AG09319 (cell line): ENCODE measurements at regions not wholly inside any gene's neighbourhood (a gene's known extent, or its start where the extent isn't known, plus 50 kb on each side); places are given as distances from the start of the nearest gene placed in this dataset.

ENCODE experiments used
- DNase-seq: peaks from one replicate; pipeline ENCODE4 v3.0.0-alpha.2; 2010; ENCODE audit warnings: low read depth; ENCODE audit errors: extremely low read depth
- CTCF ChIP-seq: IDR thresholded peaks from 2 replicates; pipeline ENCODE4 v1.5.1; 2011; ENCODE audit warnings: low read depth, mild to moderate bottlenecking, inconsistent platforms, low read length, moderate library complexity

- DNase-seq: no peak
- TF ChIP-seq CTCF: no peak
These were observed 407.1 kb downstream of the LRRC70 start for GRCh38 chr5:62985749-62986148.

GRCh38 chr5:62982348-62982747 is 403.7 kb downstream of the LRRC70 start:
- no peak for DNase-seq

GRCh38 chr5:62980884-62981283 is 402.3 kb downstream of the LRRC70 start:
- no peak for TF ChIP-seq CTCF

More at GRCh38 chr5:62982348-62982747, 403.7 kb downstream of the LRRC70 start:
- no peak for TF ChIP-seq CTCF

GRCh38 chr5:62979472-62979871 is 400.9 kb downstream of the LRRC70 start:
- TF ChIP-seq CTCF: no peak
- DNase-seq: no peak

More at GRCh38 chr5:62980884-62981283, 402.3 kb downstream of the LRRC70 start:
- DNase-seq: no peak

- no peak for DNase-seq
- no peak for TF ChIP-seq CTCF
These were observed 399.0 kb downstream of the LRRC70 start for GRCh38 chr5:62977661-62978060.

- DNase-seq: no peak
- no peak for TF ChIP-seq CTCF
These were observed 396.0 kb downstream of the LRRC70 start for GRCh38 chr5:62974623-62975022.

- DNase-seq: no peak
These were observed 390.9 kb downstream of the LRRC70 start for GRCh38 chr5:62969409-62970120.

More at GRCh38 chr5:62969409-62970120, 390.9 kb downstream of the LRRC70 start:
- TF ChIP-seq CTCF: no peak
